ENCODE measurements at regions not wholly inside any gene's neighbourhood (a gene's known extent, or its start where the extent isn't known, plus 50 kb on each side); places are given as distances from the start of the nearest gene placed in this dataset.

- TF ChIP-seq CTCF (IDR thresholded peaks at IDR 0.05 in 2 of 3, conservative IDR thresholded peaks at IDR 0.05 in 1 of 3; ENCODE audit: control insufficient read depth in 2 of 3, extremely low read depth in 1 of 3, insufficient read depth in 1 of 3, low read depth in 3 of 3, low read length in 3 of 3): no peak
- no peak for TF ChIP-seq CEBPB (IDR thresholded peaks at IDR 0.05; ENCODE audit: borderline replicate concordance in 1 of 2, low read depth in 2 of 2, low read length in 2 of 2)
Observed at GRCh38 chr11:86873573-86874083, 73.3 kb downstream of the PRSS23 start.
